GM03348 (cell line): ENCODE measurements at regions not wholly inside any gene's neighbourhood (a gene's known extent, or its start where the extent isn't known, plus 50 kb on each side); places are given as distances from the start of the nearest gene placed in this dataset.
A peak's percentile ranks its signal among the peaks of the same experiment; 100 is the strongest.

Experiments
- DNase-seq: peaks from one replicate; pipeline ENCODE4 v3.0.0; 2012; ENCODE audit warnings: low spot score

DNA sequence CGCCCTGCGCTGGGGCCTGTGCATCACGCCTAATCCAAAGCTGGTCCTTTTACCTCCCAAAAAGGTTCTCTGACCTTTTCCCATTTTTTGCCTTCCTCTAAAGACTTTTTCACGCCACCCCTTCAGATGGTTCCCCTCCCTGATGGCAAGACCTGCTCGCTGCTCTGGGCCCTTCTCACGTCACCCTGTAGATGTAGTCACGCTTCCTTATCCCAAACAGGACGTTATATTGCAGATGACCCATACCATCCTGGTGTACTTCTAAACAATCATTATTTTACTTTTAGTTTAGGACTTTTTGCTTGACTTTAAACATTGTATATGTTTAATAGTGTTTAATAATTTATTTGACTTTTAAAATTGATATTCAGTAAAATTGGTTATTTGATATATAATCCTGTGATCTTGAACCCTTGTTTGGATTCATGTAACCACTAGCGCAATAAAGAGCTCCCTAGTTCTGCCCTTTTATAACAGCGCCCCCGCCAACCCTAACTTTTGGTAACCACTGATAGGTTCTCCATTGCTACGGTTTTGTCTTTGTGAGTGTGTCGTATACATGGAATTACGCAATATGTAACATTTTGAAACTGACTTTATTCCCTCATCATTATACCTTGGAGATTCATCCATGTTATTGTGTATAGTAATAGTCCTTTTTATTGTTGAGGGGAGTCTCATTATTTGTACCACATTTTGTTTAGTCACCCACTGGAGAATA lies 159.0 kb upstream of the CHRNA7 start:
- no peak for DNase-seq

DNA sequence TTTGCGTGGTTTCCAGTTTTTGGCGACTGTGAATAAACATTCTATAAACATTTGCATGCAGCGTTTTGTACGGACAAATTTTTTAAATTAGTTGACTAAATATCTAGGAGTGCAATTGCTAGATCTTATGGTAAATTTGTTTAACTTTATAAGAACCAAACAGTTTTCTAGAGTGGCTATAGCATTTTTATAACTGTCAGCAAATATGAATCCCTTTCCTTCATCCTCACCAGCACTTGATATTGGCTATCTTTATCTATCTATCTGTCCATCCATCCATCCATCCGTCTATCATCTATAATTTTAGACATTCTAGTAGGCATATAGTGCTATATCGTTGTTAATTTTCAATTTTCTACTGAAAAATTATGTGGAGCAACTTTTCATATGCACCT lies 158.4 kb upstream of the CHRNA7 start:
- no peak for DNase-seq

DNA sequence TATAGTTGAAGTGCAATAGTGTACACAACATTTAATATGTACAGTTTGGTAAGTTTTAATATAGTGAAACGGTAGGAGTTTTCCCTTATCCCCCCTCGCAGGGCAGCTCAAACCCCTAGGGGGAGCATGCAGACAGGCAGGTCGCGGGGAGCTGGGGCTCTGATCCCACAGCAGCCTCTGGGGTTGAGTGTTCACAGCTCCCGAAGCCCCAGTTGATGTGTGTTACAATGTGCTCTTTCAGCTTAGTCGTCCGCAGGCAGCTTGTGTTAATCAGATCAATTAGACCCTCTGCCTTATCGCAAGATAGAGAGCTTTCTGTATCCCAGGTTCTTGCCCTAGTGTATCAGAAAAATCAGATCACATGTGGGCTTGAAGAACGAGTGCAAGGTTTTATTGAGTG lies 143.1 kb upstream of the CHRNA7 start:
- no peak for DNase-seq

DNA sequence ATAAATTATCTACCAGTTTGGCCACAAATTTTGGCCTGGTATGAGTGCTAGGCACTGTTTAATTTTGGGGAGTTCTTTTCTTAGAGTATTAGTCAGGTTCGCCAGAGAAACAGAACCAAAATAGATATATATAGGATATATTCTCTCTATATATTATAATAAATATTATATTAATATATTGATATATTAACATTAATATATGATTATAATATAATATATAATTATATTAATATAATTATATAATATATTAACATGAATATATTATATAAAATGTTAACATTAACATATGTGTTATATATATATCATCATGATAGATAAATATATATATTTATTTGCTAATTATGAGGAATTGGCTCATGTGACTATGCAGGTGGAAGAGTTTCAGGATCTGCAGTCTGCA lies 137.8 kb upstream of the CHRNA7 start:
- DNase-seq, result no peak

DNA sequence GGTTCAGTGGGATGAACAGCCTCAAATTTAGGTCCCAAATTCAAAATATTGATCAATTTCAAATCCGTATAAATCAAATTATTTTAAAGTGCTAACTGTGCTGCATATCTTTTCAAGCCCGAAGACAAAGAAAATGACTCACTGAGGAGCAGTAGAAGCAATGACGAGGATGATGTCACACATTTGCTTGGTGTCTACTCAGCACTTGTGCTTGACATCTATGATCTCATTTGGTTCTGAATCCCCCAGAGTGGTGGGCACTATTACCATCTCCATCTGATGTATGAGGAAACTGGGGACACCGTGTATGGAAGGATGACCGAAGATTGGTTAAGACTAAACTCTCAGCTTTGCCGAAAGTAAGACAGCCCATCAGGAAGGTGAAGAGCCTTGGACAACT lies 136.5 kb upstream of the CHRNA7 start:
- no peak for DNase-seq

DNA sequence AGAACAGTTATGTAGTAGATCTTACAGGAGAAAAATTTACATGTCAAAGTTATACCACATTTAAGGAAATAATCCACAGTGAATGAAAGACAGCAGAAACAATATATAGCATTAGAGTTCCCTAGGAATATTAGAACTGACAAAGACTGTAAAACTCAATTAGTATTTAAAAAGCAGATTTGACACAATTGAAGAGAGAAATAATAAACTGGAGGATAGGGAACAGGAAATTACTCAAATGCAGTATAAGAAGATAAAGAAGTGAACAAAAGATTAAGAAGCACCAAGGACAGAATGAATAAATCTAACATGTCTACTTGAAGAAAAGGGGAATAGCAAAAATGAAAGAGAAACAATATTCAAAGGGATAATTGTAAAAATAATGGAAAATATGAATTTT lies 132.6 kb upstream of the CHRNA7 start:
- no peak for DNase-seq

DNA sequence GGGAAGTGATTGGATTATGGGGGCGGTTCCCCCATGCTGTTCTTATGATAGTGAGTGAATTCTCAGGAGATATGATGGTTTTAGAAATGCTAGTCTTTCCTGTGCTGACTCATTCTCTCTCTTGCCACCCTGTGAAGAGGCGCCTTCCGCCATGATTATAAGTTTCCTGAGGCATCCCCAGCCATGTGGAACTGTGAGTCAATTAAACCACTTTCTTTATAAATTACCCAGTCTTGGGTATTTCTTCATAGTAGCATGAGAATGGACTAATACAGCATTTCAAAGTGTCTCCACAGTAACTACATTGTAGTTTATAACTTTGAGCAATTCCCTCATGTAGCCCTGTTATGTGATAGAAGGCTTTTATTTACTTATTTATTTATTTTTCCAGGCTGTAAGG lies 128.8 kb upstream of the CHRNA7 start:
- DNase-seq, result no peak

DNA sequence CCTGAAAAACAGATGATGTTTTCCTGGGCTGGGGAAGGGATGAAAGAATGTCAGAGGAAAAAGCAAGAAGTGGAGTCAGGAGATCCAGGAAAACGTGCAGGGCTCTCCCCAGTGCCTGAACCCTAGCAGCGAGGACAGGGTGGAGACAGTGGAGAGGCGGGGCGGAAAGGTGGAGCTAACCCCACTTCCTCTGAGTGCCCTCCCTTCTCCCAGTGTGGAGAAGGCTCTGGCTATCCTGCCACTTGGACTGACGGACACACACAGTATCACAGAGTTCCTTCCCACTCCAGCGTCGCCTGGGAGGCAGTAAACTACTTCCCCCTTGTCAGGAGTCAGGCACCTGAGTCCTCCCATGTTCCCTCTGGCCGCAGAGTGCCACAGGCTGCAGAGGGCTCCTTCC lies 125.3 kb upstream of the CHRNA7 start:
- DNase-seq, result no peak

DNA sequence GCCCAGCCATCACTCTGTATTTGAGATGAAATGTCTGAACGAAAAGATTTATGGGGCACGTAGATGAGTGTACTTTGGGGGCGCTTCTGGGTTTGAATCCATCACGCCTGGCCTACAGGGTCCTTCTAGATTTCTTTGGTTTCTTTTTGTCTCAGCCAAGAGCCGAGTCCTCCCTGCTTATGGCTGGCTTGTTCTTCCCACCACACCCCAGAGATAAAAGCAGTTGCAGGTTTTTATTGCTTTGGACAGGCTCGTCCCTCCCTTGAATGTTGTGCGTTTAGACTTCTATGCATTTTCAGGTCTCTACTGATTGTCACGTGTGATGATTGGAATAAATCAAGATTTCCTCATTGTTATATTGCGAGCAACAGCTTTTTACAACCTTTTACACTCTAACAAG lies 104.8 kb upstream of the CHRNA7 start:
- no peak for DNase-seq

DNA sequence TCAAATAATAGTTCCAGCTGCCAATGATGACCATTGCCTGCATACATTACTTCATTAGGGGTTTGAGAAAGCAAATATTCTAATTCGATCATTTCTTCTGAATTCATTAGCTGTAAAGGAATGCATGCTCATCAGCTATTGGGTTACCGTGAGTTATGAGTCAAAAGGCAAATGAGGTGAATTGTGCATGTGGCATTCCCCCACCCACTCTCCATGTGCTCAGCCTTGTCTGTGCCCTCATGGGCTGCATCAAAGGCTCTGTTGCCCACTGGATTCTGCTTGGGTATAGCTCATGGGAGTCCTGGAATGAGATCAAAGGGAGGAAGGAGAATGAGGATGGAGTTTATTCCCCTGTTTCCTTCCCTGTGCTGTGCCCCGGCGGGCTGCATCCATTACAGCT lies 99.3 kb upstream of the CHRNA7 start:
- DNase-seq, result no peak

DNA sequence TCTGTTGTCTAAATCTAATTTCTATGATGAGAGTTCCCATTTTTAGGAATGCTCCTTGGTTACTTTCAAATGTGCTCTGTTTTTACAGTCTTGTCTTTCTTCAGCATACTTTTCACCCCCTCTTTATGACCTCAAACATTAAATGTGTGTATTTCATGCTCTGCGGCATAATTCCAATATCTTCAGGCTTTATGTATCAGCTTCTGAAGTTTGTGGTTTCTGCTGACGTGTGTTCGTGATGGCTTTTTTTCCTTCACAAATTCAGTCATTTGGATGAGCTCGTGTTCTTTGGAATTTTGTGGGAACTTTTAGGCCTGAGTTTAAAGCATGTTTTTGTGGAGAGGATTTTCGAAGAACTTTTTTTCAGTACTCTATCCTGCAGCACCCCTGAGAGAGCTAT lies 97.7 kb upstream of the CHRNA7 start:
- no peak for DNase-seq

DNA sequence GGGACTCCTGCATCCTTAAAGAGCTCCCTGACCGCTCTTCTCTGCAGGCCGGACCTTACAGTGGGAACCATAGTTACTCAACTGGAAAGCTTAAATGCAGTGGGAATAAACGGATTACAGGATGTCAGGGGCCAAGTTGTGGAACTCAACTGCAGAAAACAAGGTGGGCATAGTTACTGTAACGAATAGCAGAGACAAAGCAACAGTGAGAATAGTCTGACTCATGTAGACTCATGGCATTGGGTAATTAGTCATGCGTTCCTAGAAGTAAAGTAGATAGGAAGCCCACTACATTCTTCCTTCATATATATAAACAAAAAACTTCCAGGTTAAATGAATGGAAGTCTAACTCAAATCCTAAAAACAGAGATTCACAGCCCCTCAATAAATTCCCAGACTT lies 95.5 kb upstream of the CHRNA7 start:
- DNase-seq, result no peak

DNA sequence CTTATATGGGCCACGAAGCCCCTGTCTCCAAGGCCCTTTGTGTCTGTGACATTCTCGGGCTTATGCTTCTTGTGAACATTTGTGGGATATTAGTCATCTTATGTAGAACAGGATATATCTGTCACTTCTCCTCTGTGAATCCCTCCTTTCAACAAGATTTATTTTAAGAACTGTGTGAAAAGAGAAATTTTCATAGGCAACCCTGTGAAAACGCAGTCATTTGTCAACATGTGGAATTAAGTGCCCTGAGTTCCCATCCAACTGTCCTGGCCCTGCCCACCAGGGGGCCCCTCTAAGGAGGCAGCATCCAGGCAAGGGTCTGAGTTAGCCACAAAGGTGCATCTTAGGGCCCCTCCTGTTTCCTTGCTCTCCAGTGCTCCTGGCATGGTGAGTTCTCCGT lies 76.8 kb upstream of the CHRNA7 start:
- no peak for DNase-seq

DNA sequence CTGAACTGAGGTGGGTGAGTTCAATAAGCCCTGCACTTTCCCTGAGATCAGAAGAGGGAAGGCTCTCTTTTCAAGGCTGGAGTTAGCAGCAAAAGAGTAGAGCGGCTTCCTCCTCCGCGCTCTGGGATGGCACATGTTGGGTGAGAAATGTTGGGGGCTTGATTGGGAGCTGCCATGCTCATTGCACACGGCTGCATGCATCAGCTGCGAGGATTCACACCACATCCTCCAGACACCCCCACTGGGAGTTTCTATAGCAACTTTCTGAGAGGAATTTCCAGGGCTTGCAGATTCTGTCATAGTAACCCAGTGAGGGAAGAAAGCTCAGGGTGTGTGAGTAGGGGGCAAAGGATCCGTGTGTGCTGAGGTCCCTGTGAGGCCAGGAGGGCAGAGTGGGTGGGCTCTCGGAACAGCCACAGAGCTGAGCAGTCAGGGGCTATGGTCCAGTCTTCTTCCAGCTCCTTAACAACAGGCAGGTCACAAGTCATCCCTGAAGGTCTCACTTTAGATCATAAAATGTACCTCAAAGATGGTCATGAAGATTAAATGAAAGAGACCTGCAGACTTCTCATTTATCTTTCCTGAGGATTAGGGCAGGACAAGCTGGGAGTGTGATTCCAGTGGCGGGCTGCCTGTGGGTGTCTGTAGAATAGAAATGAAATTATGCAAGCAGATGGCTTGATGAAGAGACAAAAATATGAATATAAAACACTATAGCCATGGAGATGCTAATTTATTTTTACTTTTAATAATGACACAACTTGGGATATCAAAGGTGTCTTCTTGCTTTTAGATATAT lies 75.7 kb upstream of the CHRNA7 start:
- DNase-seq, result no peak

DNA sequence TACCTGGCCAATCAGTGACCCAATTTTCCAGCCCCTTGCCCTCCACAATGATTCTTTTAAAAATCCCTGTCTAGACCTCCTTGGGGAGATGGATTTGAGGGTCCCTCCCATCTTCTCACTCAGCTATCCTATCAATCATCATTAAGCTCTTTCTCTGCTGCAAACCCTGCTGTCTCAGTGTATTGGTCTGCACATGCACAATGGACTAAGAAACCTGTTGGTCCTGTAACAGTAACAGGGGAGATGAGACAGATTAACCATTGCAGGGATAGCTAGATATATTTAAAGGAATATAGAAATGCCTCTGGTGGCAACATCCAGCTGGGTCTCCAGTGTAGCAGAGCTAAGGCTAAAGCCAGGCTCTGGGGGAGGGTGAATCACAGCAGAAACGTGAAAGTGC lies 74.6 kb upstream of the CHRNA7 start:
- DNase-seq, result no peak

DNA sequence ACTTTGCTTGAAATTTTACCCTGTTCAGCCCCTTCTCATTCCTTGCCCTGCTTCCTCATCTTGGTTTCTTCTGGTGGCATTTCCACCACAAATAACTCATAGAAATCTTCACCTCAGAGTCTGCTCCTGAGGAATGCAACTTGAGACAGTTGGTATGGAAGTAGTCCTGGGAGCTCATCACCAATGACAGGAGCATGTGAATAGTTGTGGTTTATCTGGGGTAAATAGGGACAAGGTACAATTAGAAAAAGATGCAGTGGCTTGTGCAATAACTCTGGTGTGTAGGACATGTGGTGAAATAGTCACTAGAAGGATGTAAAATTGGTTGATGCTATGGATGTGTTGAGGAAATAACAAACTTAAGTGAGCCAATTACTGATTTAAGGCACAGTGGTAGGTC lies 72.7 kb upstream of the CHRNA7 start:
- DNase-seq, result no peak

DNA sequence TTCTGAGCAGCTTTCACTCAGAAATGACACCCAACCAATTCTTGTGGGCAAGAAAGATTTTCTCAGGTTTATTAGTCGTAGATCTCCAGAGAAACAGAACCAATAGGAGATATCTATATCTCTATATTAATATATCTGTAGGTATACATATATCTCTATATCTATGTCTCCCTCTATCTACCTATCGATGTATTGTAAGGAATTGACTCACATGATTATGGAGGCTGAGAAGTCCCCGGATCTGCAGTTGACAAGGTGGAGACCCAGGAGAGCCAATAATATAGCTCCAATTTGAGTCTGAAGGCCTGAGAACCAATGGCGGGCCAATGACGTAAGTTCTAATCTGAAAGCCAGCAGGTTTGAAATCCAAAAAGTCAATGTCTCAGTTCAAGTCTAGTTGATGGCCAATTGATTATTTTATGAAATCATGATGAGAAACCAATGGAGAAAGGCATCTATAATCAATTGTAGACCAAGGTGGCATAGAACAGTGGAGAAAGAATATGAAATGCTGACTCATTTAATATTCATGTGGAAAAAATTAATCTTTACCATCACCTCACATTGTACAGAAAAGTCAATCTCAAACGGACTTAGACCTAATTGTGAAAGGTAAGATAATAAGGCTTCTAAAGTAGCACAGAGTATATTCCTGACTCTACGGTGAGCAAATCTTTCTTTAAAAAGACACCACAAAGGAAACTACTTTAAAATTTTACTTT lies 65.6 kb upstream of the CHRNA7 start:
- no peak for DNase-seq

DNA sequence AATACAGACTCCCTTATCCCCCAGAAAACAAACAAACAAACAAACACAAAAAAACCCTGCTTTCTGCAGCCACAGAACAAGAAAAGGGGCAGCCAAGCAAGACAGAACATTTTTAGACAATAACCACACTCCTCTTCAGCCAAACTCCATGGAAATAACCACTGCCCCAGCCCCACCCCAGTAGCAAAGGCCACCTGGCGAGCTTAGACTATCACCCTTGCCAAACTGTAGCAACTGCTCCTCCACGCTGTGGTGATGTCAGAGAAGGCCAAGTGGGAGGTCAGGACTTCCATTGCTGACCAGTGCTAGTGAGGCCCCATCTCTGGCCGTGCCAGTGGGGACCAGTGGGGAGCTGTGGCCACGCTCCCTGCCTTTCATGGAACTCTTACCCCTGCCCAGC lies 60.3 kb upstream of the CHRNA7 start:
- DNase-seq, result no peak

DNA sequence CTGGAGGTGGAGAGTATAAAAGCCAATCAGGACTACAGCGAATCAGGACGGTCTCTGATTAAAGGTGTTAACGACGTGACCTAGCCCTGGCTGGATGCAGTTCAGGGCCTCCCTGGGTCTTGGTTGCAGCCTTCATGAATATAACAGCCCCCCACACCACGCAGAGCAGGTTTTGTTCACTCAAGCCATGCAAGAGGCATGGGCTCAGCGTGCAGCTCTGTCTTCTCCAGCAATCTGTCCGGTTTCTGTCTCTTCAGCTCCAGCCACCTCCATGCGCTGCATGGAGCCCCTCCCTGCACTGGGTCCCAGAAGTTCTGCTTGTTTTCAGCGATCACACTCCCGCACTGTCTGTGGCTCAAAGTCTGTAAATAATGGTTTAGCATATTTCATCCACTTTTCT lies 57.1 kb upstream of the CHRNA7 start:
- no peak for DNase-seq

DNA sequence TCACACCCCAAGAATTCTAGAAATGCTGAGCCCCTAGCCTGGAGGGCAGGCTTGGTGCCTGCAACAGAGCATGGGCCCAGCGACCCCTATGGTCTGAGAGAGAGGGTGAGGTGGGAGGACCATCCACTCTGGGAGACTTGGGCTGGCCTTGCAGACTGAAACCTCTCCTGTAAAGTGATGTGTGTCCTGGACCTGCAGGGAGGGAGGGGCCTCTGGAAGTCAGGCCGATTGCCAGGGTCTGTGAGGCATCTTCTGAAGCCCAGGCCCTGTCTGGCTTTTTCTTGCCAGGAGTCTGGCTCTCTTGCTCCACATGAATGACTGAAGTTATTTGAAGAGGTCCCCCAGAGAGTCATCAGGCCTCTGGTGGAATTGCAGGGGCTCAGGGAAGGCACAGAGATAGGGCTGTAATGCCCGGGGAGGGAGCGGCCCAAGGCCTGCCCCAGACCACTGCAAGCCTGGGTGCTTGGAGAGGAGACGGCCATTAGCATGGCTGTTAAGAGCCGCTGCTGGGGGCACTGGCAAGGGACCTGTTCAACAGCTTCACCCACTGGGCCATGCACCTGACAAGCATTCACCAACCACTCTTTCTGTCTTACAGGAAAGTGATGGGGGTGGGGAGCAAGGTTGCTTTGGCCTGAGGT lies 56.0 kb upstream of the CHRNA7 start:
- no peak for DNase-seq

DNA sequence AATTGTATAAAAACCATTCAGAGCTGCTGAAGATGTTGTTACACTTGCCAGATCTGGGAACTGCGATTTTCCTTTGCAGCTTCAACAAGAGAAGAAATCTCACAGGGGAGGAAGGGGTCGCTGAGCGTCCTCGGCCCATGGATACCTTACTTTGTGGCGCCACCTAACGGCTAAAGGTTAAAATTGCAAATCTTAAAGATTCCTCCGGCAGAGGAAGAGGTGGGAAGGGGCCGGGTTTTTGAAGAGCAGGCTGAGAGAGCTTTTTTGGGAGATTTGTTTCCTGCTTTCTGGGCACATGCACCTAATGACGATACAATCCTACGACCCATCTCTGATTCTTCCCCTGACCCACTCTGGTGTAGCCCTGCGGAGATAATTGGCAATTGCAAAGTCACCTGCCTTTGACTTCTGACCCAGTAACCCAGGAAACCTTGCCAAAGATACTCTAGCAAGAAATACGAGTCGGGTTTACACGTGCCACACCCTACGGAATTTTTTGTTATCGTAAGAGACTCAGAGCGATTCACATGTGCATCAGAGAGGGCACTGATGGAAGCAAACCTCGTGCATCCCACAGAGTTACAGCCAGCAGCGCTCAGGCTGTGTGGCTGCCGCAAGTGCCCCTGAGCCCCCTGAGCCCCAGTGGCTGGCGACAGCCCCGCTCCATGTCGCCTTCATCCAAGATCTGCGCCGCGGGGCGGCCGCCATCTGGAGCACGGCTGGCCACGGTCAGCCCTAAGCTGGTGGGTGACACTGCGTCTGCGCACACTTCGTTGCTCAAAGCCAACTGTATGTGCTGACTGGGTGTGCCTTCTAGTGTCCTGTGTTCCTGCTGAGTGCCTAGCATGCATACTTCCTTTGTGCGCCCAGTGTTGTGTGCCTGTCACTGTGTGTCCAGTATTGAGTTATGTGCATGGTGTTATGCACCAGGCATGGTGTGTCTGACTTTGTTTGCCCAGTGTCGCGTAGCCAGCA lies 55.2 kb upstream of the CHRNA7 start:
- peak; percentile 71 for DNase-seq

DNA sequence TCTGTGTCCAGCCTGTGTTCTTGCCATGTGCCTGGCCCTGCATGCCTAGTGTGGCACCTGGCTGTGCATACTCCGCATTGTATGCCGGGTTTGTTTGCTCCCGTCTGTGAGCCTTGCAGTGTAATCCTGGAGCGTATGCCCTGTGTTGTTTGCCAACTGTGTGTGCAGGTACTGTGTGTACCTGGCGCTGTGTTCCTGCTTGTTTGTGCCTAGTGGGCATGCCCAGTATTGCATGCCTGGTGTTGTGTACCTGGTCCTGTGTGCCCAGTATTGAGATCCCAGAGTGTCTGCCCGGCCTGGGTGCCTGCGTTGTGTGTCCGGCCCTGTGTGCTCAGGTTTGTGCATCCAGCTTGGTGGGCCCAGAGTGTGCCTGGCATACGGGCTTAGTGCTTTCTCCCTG lies 54.5 kb upstream of the CHRNA7 start:
- no peak for DNase-seq
